Pancreas (tissue), 10 donors: ENCODE measurements at regions not wholly inside any gene's neighbourhood (a gene's known extent, or its start where the extent isn't known, plus 50 kb on each side); places are given as distances from the start of the nearest gene placed in this dataset.

Experiments used
- ATAC-seq, 4 donors: fragments of 200-7000 bp; cut with Tn5 transposase; one replicate each; pipeline versions ENCODE4 v1.8.0 to v1.9.1; 2020; ENCODE audit warnings: mild to moderate bottlenecking in 4 of 4, moderate library complexity in 4 of 4
- DNase-seq, 6 donors: peaks; one replicate each; pipeline ENCODE4 v3.0.0-alpha.2; 2020
- FAIRE-seq: peaks from 2 replicates; lab custom pipeline; 2012; peaks lifted over from hg19 to GRCh38; lab: Jason Lieb, UNC
- H3K27ac ChIP-seq, 4 donors: fragments of 200-600 bp; sonication (generic); 1 replicate in 3 of 4; 2 replicates in 1 of 4; pipeline versions ENCODE4 v1.5.0 to v1.8.0; 2020
- H3K27me3 ChIP-seq, 4 donors: fragments of 200-600 bp; one replicate each; pipeline ENCODE4 v1.8.0; 2021
- H3K36me3 ChIP-seq, 3 donors: fragments of 200-600 bp; sonication (generic) in 1 of 3; one replicate each; pipeline versions ENCODE4 v1.5.0 to v1.8.0; 2020 to 2021
- H3K4me1 ChIP-seq, 3 donors: fragments of 200-600 bp; one replicate each; pipeline ENCODE4 v1.8.0; 2021
- H3K4me3 ChIP-seq, 4 donors: fragments of 200-600 bp; sonication (generic) in 2 of 4; one replicate each; pipeline versions ENCODE4 v1.5.0 to v1.8.0; 2020 to 2021
- H3K9me3 ChIP-seq, 4 donors: fragments of 200-600 bp; one replicate each; pipeline ENCODE4 v1.8.0; 2021
- CTCF ChIP-seq, 4 donors: fragments of 200-600 bp; sonication (generic) in 3 of 4; IDR thresholded peaks; one replicate each; pipeline versions ENCODE4 v1.5.0 to v1.8.0; 2021; ENCODE audit warnings: antibody characterized with exemption in 4 of 4
- WGBS, 2 donors: extraction: QIAGEN DNeasy Blood & Tissue Kit; methylation state at CpG; one replicate each; pipeline ENCODE4 v1.1.7; 2013; 5-methylcytosine and 5-hydroxymethylcytosine counted together
- intact Hi-C, 3 donors: fragments of 100-400 bp; cut with DNase I; formaldehyde crosslinking; loops; one replicate each; pipeline versions ENCODE4 v1.11.1 to v1.14.2; 2022
- donor health status: healthy with polysubstance abuse.
- donor health status: DM: no; HTN: no; CAD: no; lungs with moderate emphysema.
- donor health status: DM: no; HTN: no; CAD: no.
- donor health status: control.
- donor health status: control.
- donor health status: Bipolar disorder and iron deficiency.
- donor health status: DM: yes; HTN: yes; CAD: no.
- donor health status: DM: no; HTN: no; CAD: no.
- donor health status: DM: no; HTN: no; CAD: no.
- donor health status: DM: yes; HTN: yes; CAD: no.

- no peak for TF ChIP-seq CTCF (IDR thresholded peaks at IDR 0.05)
- Histone ChIP-seq H3K4me3 (no peak overlapping the region), H3K4me1 (no peaks in the 10 kb centered on the region), H3K27me3 (no peaks in the 10 kb centered on the region), H3K27ac (no peak overlapping the region), H3K36me3 (no peaks in the 10 kb centered on the region), H3K9me3 (no peaks in the 10 kb centered on the region)
- ATAC-seq (no peak), FAIRE-seq (no peak), DNase-seq (no peak)
- intact Hi-C loops = no loop called here
Measured at GRCh38 chr1:187338762-187339412, 510.1 kb downstream of the PLA2G4A start.

DNA sequence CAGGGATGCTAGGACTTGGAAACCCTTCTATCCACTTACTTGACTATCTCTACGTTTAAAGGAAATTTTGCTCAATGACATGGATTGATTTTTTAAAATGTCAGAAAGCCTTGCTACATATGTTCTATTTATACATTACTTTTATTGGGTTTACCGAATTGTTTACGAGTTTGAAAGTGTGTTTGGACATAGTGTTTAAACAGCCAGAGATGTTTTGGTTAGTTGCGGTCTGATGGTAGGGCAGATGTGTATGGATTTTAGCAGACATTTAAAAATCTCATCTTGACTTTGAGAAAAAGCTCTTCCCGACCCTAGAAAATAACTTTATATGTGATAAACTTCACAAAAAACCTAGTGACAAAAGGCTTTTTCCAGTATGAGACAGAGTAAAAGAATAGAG lies 513.7 kb downstream of the PLA2G4A start:
- H3K4me3 ChIP-seq = no peak overlapping the region
- no peak for TF ChIP-seq CTCF (IDR thresholded peaks at IDR 0.05)
- H3K27ac ChIP-seq = no peak overlapping the region
- DNase-seq = no peak
- intact Hi-C loops = no loop called here
- WGBS, 2 donors = 56 to 76% methylated on average over 5 of the region's 5 CpGs
- H3K9me3 ChIP-seq = no peaks in the 10 kb centered on the region
- FAIRE-seq = no peak
- ATAC-seq = no peak
- H3K27me3 ChIP-seq = no peaks in the 10 kb centered on the region
- no peaks in the 10 kb centered on the region for H3K36me3 ChIP-seq
- H3K4me1 ChIP-seq = no peaks in the 10 kb centered on the region

DNA sequence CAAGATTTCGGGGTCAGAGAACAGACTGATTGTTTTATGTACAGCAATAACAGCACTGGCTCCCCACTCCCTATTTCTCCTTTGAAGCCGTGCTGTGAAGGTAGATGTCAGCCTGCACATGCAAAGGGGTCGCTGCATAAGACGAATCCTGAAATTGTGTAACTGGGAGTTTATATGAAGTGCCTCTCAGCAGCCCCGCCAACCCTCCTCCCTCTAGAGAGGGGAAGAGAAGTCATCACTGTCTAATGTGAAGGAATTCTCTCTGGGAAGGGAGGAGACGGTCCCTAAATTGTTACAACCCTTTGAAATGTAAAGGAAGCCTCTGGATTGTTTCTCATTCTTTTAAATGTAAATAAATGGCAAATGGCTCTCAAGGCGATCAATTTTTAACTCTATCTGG lies 545.3 kb downstream of the PLA2G4A start:
- intact Hi-C loops = no loop called here
- no peak for ATAC-seq
- 43 to 52% methylated on average over 7 of the region's 7 CpGs for WGBS, 2 donors

GRCh38 chr1:187374742-187375141 lies 546.0 kb downstream of the PLA2G4A start:
- FAIRE-seq (no peak), ATAC-seq (no peak), DNase-seq (no peak)
- no peaks in the 10 kb centered on the region for H3K9me3 ChIP-seq
- TF ChIP-seq CTCF (IDR thresholded peaks at IDR 0.05) = no peak
- no peaks in the 10 kb centered on the region for H3K27me3 ChIP-seq
- no peak overlapping the region for H3K4me3 ChIP-seq
- no peaks in the 10 kb centered on the region for H3K4me1 ChIP-seq
- WGBS, 2 donors = 55 to 68% methylated on average over 1 of the region's 1 CpG
- H3K36me3 ChIP-seq = no peaks in the 10 kb centered on the region
- H3K27ac ChIP-seq = no peak overlapping the region
- intact Hi-C loops = no loop called here

More for the DNA sequence above, 545.3 kb downstream of the PLA2G4A start:
- Histone ChIP-seq H3K27ac (no peak overlapping the region), H3K36me3 (no peaks in the 10 kb centered on the region), H3K4me1 (no peaks in the 10 kb centered on the region), H3K9me3 (no peaks in the 10 kb centered on the region), H3K4me3 (no peak overlapping the region), H3K27me3 (no peaks in the 10 kb centered on the region)
- DNase-seq (no peak), FAIRE-seq (no peak)
- TF ChIP-seq CTCF (IDR thresholded peaks at IDR 0.05) = no peak

- WGBS, 2 donors = 61 to 75% methylated on average over 3 of the region's 3 CpGs
- Histone ChIP-seq H3K4me3 (no peak overlapping the region), H3K36me3 (no peaks in the 10 kb centered on the region), H3K9me3 (no peaks in the 10 kb centered on the region), H3K27me3 (no peaks in the 10 kb centered on the region), H3K4me1 (no peaks in the 10 kb centered on the region), H3K27ac (no peak overlapping the region)
- intact Hi-C loops = no loop called here
- no peak for TF ChIP-seq CTCF (IDR thresholded peaks at IDR 0.05)
- DNase-seq (no peak), ATAC-seq (no peak), FAIRE-seq (no peak)
Measured at GRCh38 chr1:187383366-187383765, 554.6 kb downstream of the PLA2G4A start.
